ENCODE measurements at regions not wholly inside any gene's neighbourhood (a gene's known extent, or its start where the extent isn't known, plus 50 kb on each side); places are given as distances from the start of the nearest gene placed in this dataset.

GRCh38 chr12:16870845-16871244 is 264.9 kb upstream of the LMO3 start:
- DNase-seq (ENCODE audit: low read depth, low spot score): no peak
- TF ChIP-seq CTCF (IDR thresholded peaks at IDR 0.05; ENCODE audit: low read depth, low read length): no peak
- POLR2A ChIA-PET: no interaction called here
- Histone ChIP-seq H3K9me3 (ENCODE audit: control insufficient read depth, insufficient read depth, low read length) (peaks cover 6% of the 10 kb centered on the region), H3K4me3 (ENCODE audit: low read depth, low read length) (no peak overlapping the region), H3K27me3 (ENCODE audit: control insufficient read depth, insufficient read depth, low read length) (no peaks in the 10 kb centered on the region), H3K27ac (ENCODE audit: low read depth, low read length) (no peak overlapping the region)
- CTCF ChIA-PET: no interaction called here

GRCh38 chr12:16863742-16864141 is 257.8 kb upstream of the LMO3 start:
- no peak for DNase-seq (ENCODE audit: low read depth, low spot score)
- no peak overlapping the region for H3K4me3 ChIP-seq (ENCODE audit: low read depth, low read length)
- H3K27ac ChIP-seq (ENCODE audit: low read depth, low read length): no peak overlapping the region
- ChIA-PET POLR2A (no interaction called here), CTCF (no interaction called here)
- no peaks in the 10 kb centered on the region for H3K27me3 ChIP-seq (ENCODE audit: control insufficient read depth, insufficient read depth, low read length)
- peaks cover 3% of the 10 kb centered on the region for H3K9me3 ChIP-seq (ENCODE audit: control insufficient read depth, insufficient read depth, low read length)
- TF ChIP-seq CTCF (IDR thresholded peaks at IDR 0.05; ENCODE audit: low read depth, low read length): no peak

- no peaks in the 10 kb centered on the region for H3K27me3 ChIP-seq (ENCODE audit: control insufficient read depth, insufficient read depth, low read length)
- H3K9me3 ChIP-seq (ENCODE audit: control insufficient read depth, insufficient read depth, low read length): peaks cover 7% of the 10 kb centered on the region; the same call in 1 of the 2 replicates
- H3K4me3 ChIP-seq (ENCODE audit: low read depth, low read length): no peak overlapping the region
- CTCF ChIA-PET: no interaction called here
- POLR2A ChIA-PET: no interaction called here
- DNase-seq (ENCODE audit: low read depth, low spot score): no peak
- H3K27ac ChIP-seq (ENCODE audit: low read depth, low read length): no peak overlapping the region
- no peak for TF ChIP-seq CTCF (IDR thresholded peaks at IDR 0.05; ENCODE audit: low read depth, low read length)
Observed at GRCh38 chr12:16857456-16857923, 251.5 kb upstream of the LMO3 start.

- Histone ChIP-seq H3K4me3 (ENCODE audit: low read depth, low read length) (no peak overlapping the region), H3K27me3 (ENCODE audit: control insufficient read depth, insufficient read depth, low read length) (no peaks in the 10 kb centered on the region), H3K9me3 (ENCODE audit: control insufficient read depth, insufficient read depth, low read length) (peaks cover 7% of the 10 kb centered on the region; the same call in 1 of the 2 replicates), H3K27ac (ENCODE audit: low read depth, low read length) (no peak overlapping the region)
- no peak for DNase-seq (ENCODE audit: low read depth, low spot score)
- no peak for TF ChIP-seq CTCF (IDR thresholded peaks at IDR 0.05; ENCODE audit: low read depth, low read length)
- CTCF ChIA-PET: no interaction called here
- POLR2A ChIA-PET: no interaction called here
Observed at GRCh38 chr12:16854465-16854864, 248.5 kb upstream of the LMO3 start.

GRCh38 chr12:16849473-16849872 is 243.5 kb upstream of the LMO3 start:
- no peak for DNase-seq (ENCODE audit: low read depth, low spot score)
- H3K4me3 ChIP-seq (ENCODE audit: low read depth, low read length): no peak overlapping the region
- peaks cover 8% of the 10 kb centered on the region for H3K9me3 ChIP-seq (ENCODE audit: control insufficient read depth, insufficient read depth, low read length)
- ChIA-PET POLR2A (no interaction called here), CTCF (no interaction called here)
- H3K27me3 ChIP-seq (ENCODE audit: control insufficient read depth, insufficient read depth, low read length): no peaks in the 10 kb centered on the region
- TF ChIP-seq CTCF (IDR thresholded peaks at IDR 0.05; ENCODE audit: low read depth, low read length): no peak
- H3K27ac ChIP-seq (ENCODE audit: low read depth, low read length): no peak overlapping the region
